B cell (primary cell): ENCODE measurements at regions not wholly inside any gene's neighbourhood (a gene's known extent, or its start where the extent isn't known, plus 50 kb on each side); places are given as distances from the start of the nearest gene placed in this dataset.

ENCODE experiments used
- CTCF ChIP-seq: fragments of 200-600 bp; IDR thresholded peaks from one replicate; pipeline ENCODE4 v1.8.0; 2022; ENCODE audit warnings: antibody characterized with exemption, mild to moderate bottlenecking
- EZH2 ChIP-seq: IDR thresholded peaks from 2 replicates; pipeline ENCODE4 v1.6.1; 2012; ENCODE audit warnings: borderline replicate concordance, low read depth, mild to moderate bottlenecking, moderate library complexity, low read length; ENCODE audit not compliant: insufficient read depth, poor library complexity, severe bottlenecking

- TF ChIP-seq CTCF (no peak), EZH2 (no peak)
Observed at GRCh38 chr1:231108516-231109302, 53.1 kb upstream of the TRIM67 start.
